ENCODE measurements at regions not wholly inside any gene's neighbourhood (a gene's known extent, or its start where the extent isn't known, plus 50 kb on each side); places are given as distances from the start of the nearest gene placed in this dataset.
A peak's percentile ranks its signal among the peaks of the same experiment; 100 is the strongest.

GRCh38 chr4:57591073-57591472, 480.9 kb upstream of the IGFBP7 start:
- H3K27ac ChIP-seq, result no peak overlapping the region
- ATAC-seq (no peak), DNase-seq (no peak)
- no peaks in the 10 kb centered on the region for H3K4me1 ChIP-seq
- WGBS, 4 donors, result 69 to 78% (median 71%) methylated on average over 4 of the region's 4 CpGs
- no peak overlapping the region for H3K4me3 ChIP-seq
- peaks cover 0 to 6% (median 0%) of the 10 kb centered on the region in 12 donors for H3K9me3 ChIP-seq
- no peaks in the 10 kb centered on the region for H3K27me3 ChIP-seq
- intact Hi-C loops (cut with DNase I), result loop anchor here in 1 of 10 donors (2.0 kb wide), 1 partner anchor 52 kb away; no protein-coding TSS in a partner anchor
- no peak for TF ChIP-seq CTCF (IDR thresholded peaks at IDR 0.05)
- no peak for TF ChIP-seq POLR2A (IDR thresholded peaks at IDR 0.05)
- H3K36me3 ChIP-seq, result no peaks in the 10 kb centered on the region

- TF ChIP-seq CTCF (IDR thresholded peaks at IDR 0.05) (no peak), POLR2A (IDR thresholded peaks at IDR 0.05) (no peak)
- H3K27ac ChIP-seq, result no peak overlapping the region
- no peak overlapping the region for H3K4me3 ChIP-seq
- DNase-seq (no peak), ATAC-seq (no peak)
- intact Hi-C loops (cut with DNase I), result no loop called here
- no peaks in the 10 kb centered on the region for H3K36me3 ChIP-seq
- peaks cover 0 to 6% (median 0%) of the 10 kb centered on the region in 12 donors for H3K9me3 ChIP-seq
- no peaks in the 10 kb centered on the region for H3K27me3 ChIP-seq
- H3K4me1 ChIP-seq, result no peaks in the 10 kb centered on the region
These were observed 478.4 kb upstream of the IGFBP7 start for GRCh38 chr4:57588557-57588956.

- TF ChIP-seq CTCF (IDR thresholded peaks at IDR 0.05) (no peak), POLR2A (IDR thresholded peaks at IDR 0.05) (no peak)
- Histone ChIP-seq H3K27me3 (no peaks in the 10 kb centered on the region), H3K4me3 (no peak overlapping the region), H3K27ac (no peak overlapping the region), H3K36me3 (no peaks in the 10 kb centered on the region), H3K4me1 (peaks cover 0 to 2% (median 0%) of the 10 kb centered on the region in 12 donors), H3K9me3 (peaks cover 0 to 5% (median 0%) of the 10 kb centered on the region in 12 donors)
- no peak for DNase-seq
- ATAC-seq, result no peak
- intact Hi-C loops (cut with DNase I), result no loop called here
These were observed 470.8 kb upstream of the IGFBP7 start for GRCh38 chr4:57580710-57581599.

- H3K27me3 ChIP-seq, result no peaks in the 10 kb centered on the region
- intact Hi-C loops (cut with DNase I), result no loop called here
- ATAC-seq (peak; percentile 42 to 90 (median 58)), DNase-seq (peak in 3 of 5 donors; percentile 33 to 41 (median 33))
- H3K4me1 ChIP-seq, result peaks cover 0 to 11% (median 0%) of the 10 kb centered on the region in 12 donors
- no peak overlapping the region for H3K4me3 ChIP-seq
- TF ChIP-seq CTCF (IDR thresholded peaks at IDR 0.05), result no peak
- TF ChIP-seq POLR2A (IDR thresholded peaks at IDR 0.05), result no peak
- peaks cover 0 to 5% (median 0%) of the 10 kb centered on the region in 12 donors for H3K9me3 ChIP-seq
- no peak overlapping the region for H3K27ac ChIP-seq
- WGBS, 4 donors, result 27 to 68% (median 45%) methylated on average over 2 of the region's 2 CpGs
- H3K36me3 ChIP-seq, result no peaks in the 10 kb centered on the region
These were observed 465.2 kb upstream of the IGFBP7 start for GRCh38 chr4:57575426-57575825.

Measured in heart left ventricle (tissue), 16 donors.